GM12878 (cell line): ENCODE measurements at regions not wholly inside any gene's neighbourhood (a gene's known extent, or its start where the extent isn't known, plus 50 kb on each side); places are given as distances from the start of the nearest gene placed in this dataset.

ENCODE experiments used
- ATAC-seq: fragments of 200-7000 bp; cut with Tn5 transposase; 3 replicates; pipeline ENCODE4 v1.9.1; 2020; ENCODE audit warnings: mild to moderate bottlenecking, moderate library complexity
- BruUV-seq: library from RNA; stranded (reverse); fragments of 400-500 nt; replicated peaks from 2 replicates; lab custom pipeline; 2021; lab: Mats Ljungman, UMichigan
- CTCF ChIA-PET: fragments of 300-600 bp; sonication (Branson Sonifier 250); formaldehyde crosslinking; extraction: SDS; loops from one replicate; lab custom pipeline; 2021; ENCODE audit warnings: inconsistent platforms; lab: Yijun Ruan, JAX
- POLR2A ChIA-PET: fragments of 350-600 bp; formaldehyde crosslinking; extraction: SDS; loops from one replicate; lab custom pipeline; 2021; ENCODE audit warnings: inconsistent platforms; lab: Charles Lee
- RAD21 ChIA-PET: fragments of 300-600 bp; sonication (Branson Sonifier 250); formaldehyde crosslinking; loops from one replicate; lab custom pipeline; 2023; ENCODE audit warnings: antibody characterized with exemption; ENCODE audit not compliant: unreplicated experiment; lab: Charles Lee
- SMC1A ChIA-PET: fragments of 300-600 bp; sonication (Branson Sonifier 250); formaldehyde crosslinking; loops from one replicate; lab custom pipeline; 2023; ENCODE audit not compliant: unreplicated experiment, uncharacterized antibody; lab: Charles Lee
- DNase-seq: peaks from one replicate; pipeline ENCODE4 v3.0.0-alpha.2; 2011; ENCODE audit warnings: low read depth, low spot score
- FAIRE-seq: peaks from 3 replicates; lab custom pipeline; 2011; peaks lifted over from hg19 to GRCh38; lab: Jason Lieb, UNC
- H2AFZ ChIP-seq: 2 replicates; pipeline ENCODE4 v1.6.0; 2011; ENCODE audit warnings: low read depth, low read length, control low read depth; ENCODE audit not compliant: control insufficient read depth
- H3K27ac ChIP-seq: 2 replicates; pipeline ENCODE4 v1.5.1; 2011; ENCODE audit warnings: control low read depth; ENCODE audit not compliant: control insufficient read depth, insufficient read depth
- H3K27me3 ChIP-seq, 2 experiments: replicated peaks in 1 of 2; 2 replicates each; pipeline versions ENCODE4 v1.6.0 to v1.6.1; 2011; ENCODE audit warnings: low read length in 1 of 2; ENCODE audit not compliant: control insufficient read depth in 2 of 2, insufficient read depth in 2 of 2
- H3K36me3 ChIP-seq, 2 experiments: 2 replicates each; pipeline ENCODE4 v1.5.1; 2011; ENCODE audit warnings: low read length in 1 of 2; ENCODE audit not compliant: control insufficient read depth in 2 of 2, insufficient read depth in 2 of 2
- H3K4me1 ChIP-seq: 2 replicates; pipeline ENCODE4 v1.6.1; 2011; ENCODE audit warnings: mild to moderate bottlenecking, low read length, moderate library complexity, mixed read lengths; ENCODE audit not compliant: control insufficient read depth, insufficient read depth
- H3K4me2 ChIP-seq: 2 replicates; pipeline ENCODE4 v1.6.0; 2011; ENCODE audit warnings: control low read depth; ENCODE audit not compliant: control insufficient read depth, insufficient read depth
- H3K4me3 ChIP-seq: fragments of 200-600 bp; sonication (generic); 2 replicates; pipeline ENCODE4 v1.5.1; 2016
- H3K79me2 ChIP-seq: 2 replicates; pipeline ENCODE4 v1.6.0; 2011; ENCODE audit warnings: low read length; ENCODE audit not compliant: control insufficient read depth, insufficient read depth
- H3K9ac ChIP-seq: 2 replicates; pipeline ENCODE4 v1.8.0; 2011; ENCODE audit warnings: low read length, control low read depth, mixed read lengths; ENCODE audit not compliant: control insufficient read depth, insufficient read depth
- H3K9me3 ChIP-seq: replicated peaks from 3 replicates; pipeline ENCODE4 v1.5.1; 2011; ENCODE audit warnings: mild to moderate bottlenecking, low read length; ENCODE audit not compliant: control insufficient read depth, insufficient read depth
- H4K20me1 ChIP-seq: 2 replicates; pipeline ENCODE4 v1.6.0; 2011; ENCODE audit not compliant: control insufficient read depth, insufficient read depth
- JUND ChIP-seq: IDR thresholded peaks from 2 replicates; pipeline ENCODE4 v1.6.1; 2012; ENCODE audit warnings: low read depth, mild to moderate bottlenecking, low read length, improper control_type of control experiment, moderate library complexity
- KAT2A ChIP-seq: conservative IDR thresholded peaks from 2 replicates; pipeline ENCODE4 v1.6.1; 2011; ENCODE audit warnings: low read depth, low read length; ENCODE audit not compliant: control insufficient read depth
- NR2C1 ChIP-seq: fragments of 450-650 bp; IDR thresholded peaks from 2 replicates; pipeline ENCODE4 v1.6.1; 2017; ENCODE audit warnings: antibody characterized with exemption, mild to moderate bottlenecking, moderate library complexity
- PML ChIP-seq: IDR thresholded peaks from 2 replicates; pipeline ENCODE4 v1.6.1; 2012; ENCODE audit warnings: low read length, inconsistent platforms
- POLR2AphosphoS5 ChIP-seq: IDR thresholded peaks from 2 replicates; pipeline ENCODE4 v1.6.1; 2011; ENCODE audit warnings: mild to moderate bottlenecking, low read length, inconsistent platforms
- SP1 ChIP-seq: IDR thresholded peaks from one replicate; pipeline ENCODE4 v1.6.1; 2011; ENCODE audit warnings: low read depth, low read length
- SRF ChIP-seq, 2 experiments: IDR thresholded peaks; 2 replicates each; pipeline ENCODE4 v1.6.1; 2011; ENCODE audit warnings: low read depth in 2 of 2, low read length in 2 of 2, mild to moderate bottlenecking in 1 of 2, moderate library complexity in 1 of 2
- TARDBP ChIP-seq: IDR thresholded peaks from 2 replicates; pipeline ENCODE4 v1.6.1; 2016; ENCODE audit warnings: borderline replicate concordance
- TCF3 ChIP-seq: IDR thresholded peaks from 2 replicates; pipeline ENCODE4 v1.6.1; 2012; ENCODE audit warnings: low read depth, mild to moderate bottlenecking, low read length, borderline replicate concordance; ENCODE audit not compliant: insufficient read depth
- ZNF622 ChIP-seq: fragments of 450-650 bp; IDR thresholded peaks from 2 replicates; pipeline ENCODE4 v1.6.1; 2017; ENCODE audit warnings: mild to moderate bottlenecking, inconsistent platforms
- WGBS: methylation state at CpG from one replicate; pipeline ENCODE4 v1.1.6; 2016; ENCODE audit warnings: low lambda C conversion rate; ENCODE audit not compliant: insufficient replicate concordance, insufficient coverage; ENCODE audit errors: missing lambda C conversion rate; 5-methylcytosine and 5-hydroxymethylcytosine counted together
- in situ Hi-C: fragments of 300-500 bp; cut with MboI; formaldehyde crosslinking; loops from 9 replicates; pipeline ENCODE4 v1.14.3; 2018; ENCODE audit warnings: mixed read lengths
- intact Hi-C: fragments of 100-400 bp; cut with micrococcal nuclease; formaldehyde crosslinking; loops from one replicate; pipeline ENCODE4 v1.14.2; 2022; ENCODE audit not compliant: unreplicated experiment
- TF ChIP-seq, protein P1 (sequence below): IDR thresholded peaks from 2 replicates; pipeline ENCODE4 v1.6.1; 2011; ENCODE audit warnings: low read depth, mild to moderate bottlenecking, low read length, moderate library complexity, borderline replicate concordance; ENCODE audit errors: extremely low read depth
- TF ChIP-seq, protein P2 (sequence below): fragments of 450-650 bp; IDR thresholded peaks from 2 replicates; pipeline ENCODE4 v1.6.1; 2018; ENCODE audit warnings: mild to moderate bottlenecking, low read depth, moderate library complexity; ENCODE audit not compliant: partially characterized antibody
- TF ChIP-seq, protein P3 (sequence below): IDR thresholded peaks from 2 replicates; pipeline ENCODE4 v1.6.1; 2012; ENCODE audit warnings: low read depth, low read length, improper control_type of control experiment

DNA sequence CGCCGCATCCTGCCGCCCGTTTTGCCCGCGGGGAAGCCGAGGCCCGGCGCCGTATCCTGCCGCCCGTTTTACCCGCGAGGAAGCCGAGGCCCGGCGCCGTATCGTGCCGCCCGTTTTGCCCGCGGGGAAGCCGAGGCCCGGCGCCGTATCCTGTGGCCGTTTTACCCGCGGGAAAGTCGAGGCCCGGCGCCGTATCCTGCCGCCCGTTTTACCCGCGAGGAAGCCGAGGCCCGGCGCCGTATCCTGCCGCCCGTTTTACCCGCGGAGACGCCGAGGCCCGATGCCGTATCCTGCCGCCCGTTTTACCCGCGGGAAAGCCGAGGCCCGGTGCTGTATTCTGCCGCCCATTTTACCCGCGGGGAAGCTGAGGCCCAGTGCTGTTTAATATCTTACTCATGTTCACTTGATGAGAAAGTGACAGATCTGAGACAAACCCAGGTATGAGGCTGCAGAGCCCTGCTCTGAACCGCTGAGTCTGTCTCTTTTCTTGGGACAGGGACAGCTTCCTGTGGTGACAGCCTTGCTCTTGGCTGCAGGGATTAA lies 129.4 kb downstream of the CDH26 start:
- Histone ChIP-seq H3K9ac (no peak overlapping the region), H3K79me2 (no peaks in the 10 kb centered on the region), H3K4me3 (no peak overlapping the region), H3K27me3 (no peaks in the 10 kb centered on the region), H3K4me1 (no peaks in the 10 kb centered on the region), H3K9me3 (no peaks in the 10 kb centered on the region; the same call in 2 of the 3 replicates), H2AFZ (no peak overlapping the region), H4K20me1 (no peaks in the 10 kb centered on the region), H3K36me3 (no peaks in the 10 kb centered on the region), H3K4me2 (no peak overlapping the region), H3K27ac (no peak overlapping the region)
- TF ChIP-seq TCF3 (no peak), SRF (IDR thresholded peaks at IDR 0.05; ENCODE audit: low read depth in 2 of 2, low read length in 2 of 2) (no peak)
- SMC1A ChIA-PET: no interaction called here
- WGBS: 32% methylated on average over 59 of the region's 60 CpGs
- RAD21 ChIA-PET: no interaction called here
- BruUV-seq: no TSS peak
- DNase-seq (no peak), ATAC-seq (no peak), FAIRE-seq (no peak)
- in situ Hi-C loops (no loop called here), intact Hi-C loops (no loop called here)
- CTCF ChIA-PET: no interaction called here
- POLR2A ChIA-PET: no interaction called here

DNA sequence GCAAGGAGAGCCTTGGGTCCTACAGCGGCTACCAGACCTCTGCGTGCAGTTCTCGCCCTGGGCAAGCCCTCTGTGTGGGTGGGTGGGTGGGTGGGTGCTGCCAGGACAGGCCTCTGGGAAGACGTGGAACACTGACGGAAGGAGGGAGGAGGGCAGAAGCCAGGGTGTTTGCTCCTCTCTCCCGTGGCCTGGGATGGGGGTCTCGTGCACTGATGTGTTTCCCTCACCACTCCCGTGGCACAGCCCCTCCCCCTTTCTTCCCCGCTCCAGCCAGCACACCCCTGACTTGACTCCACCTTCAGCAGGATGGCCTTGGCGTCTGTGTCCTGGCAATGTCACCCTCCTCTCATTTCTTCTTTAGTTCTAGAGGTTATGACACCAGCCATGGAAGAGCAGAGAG lies 130.0 kb downstream of the CDH26 start:
- in situ Hi-C loops: no loop called here
- no peak for ATAC-seq
- no peak for TF ChIP-seq SP1
- TF ChIP-seq, protein P1, sequence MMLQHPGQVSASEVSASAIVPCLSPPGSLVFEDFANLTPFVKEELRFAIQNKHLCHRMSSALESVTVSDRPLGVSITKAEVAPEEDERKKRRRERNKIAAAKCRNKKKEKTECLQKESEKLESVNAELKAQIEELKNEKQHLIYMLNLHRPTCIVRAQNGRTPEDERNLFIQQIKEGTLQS: no peak
- TF ChIP-seq, protein P2, sequence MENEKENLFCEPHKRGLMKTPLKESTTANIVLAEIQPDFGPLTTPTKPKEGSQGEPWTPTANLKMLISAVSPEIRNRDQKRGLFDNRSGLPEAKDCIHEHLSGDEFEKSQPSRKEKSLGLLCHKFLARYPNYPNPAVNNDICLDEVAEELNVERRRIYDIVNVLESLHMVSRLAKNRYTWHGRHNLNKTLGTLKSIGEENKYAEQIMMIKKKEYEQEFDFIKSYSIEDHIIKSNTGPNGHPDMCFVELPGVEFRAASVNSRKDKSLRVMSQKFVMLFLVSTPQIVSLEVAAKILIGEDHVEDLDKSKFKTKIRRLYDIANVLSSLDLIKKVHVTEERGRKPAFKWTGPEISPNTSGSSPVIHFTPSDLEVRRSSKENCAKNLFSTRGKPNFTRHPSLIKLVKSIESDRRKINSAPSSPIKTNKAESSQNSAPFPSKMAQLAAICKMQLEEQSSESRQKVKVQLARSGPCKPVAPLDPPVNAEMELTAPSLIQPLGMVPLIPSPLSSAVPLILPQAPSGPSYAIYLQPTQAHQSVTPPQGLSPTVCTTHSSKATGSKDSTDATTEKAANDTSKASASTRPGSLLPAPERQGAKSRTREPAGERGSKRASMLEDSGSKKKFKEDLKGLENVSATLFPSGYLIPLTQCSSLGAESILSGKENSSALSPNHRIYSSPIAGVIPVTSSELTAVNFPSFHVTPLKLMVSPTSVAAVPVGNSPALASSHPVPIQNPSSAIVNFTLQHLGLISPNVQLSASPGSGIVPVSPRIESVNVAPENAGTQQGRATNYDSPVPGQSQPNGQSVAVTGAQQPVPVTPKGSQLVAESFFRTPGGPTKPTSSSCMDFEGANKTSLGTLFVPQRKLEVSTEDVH: no peak
- TF ChIP-seq NR2C1: no peak
- no peak for TF ChIP-seq ZNF622
- no peak for TF ChIP-seq PML
- TF ChIP-seq KAT2A: no peak
- TF ChIP-seq TARDBP: no peak
- no peak for TF ChIP-seq JUND
- no peak for TF ChIP-seq POLR2AphosphoS5
- TF ChIP-seq, protein P3, sequence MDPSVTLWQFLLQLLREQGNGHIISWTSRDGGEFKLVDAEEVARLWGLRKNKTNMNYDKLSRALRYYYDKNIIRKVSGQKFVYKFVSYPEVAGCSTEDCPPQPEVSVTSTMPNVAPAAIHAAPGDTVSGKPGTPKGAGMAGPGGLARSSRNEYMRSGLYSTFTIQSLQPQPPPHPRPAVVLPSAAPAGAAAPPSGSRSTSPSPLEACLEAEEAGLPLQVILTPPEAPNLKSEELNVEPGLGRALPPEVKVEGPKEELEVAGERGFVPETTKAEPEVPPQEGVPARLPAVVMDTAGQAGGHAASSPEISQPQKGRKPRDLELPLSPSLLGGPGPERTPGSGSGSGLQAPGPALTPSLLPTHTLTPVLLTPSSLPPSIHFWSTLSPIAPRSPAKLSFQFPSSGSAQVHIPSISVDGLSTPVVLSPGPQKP: no peak

More for the DNA sequence above, 130.0 kb downstream of the CDH26 start:
- FAIRE-seq (no peak), DNase-seq (no peak)
- H4K20me1 ChIP-seq: no peaks in the 10 kb centered on the region
- intact Hi-C loops: no loop called here
- POLR2A ChIA-PET: no interaction called here
- RAD21 ChIA-PET: no interaction called here
- no TSS peak for BruUV-seq
- no peaks in the 10 kb centered on the region for H3K27me3 ChIP-seq
- H3K4me3 ChIP-seq: no peak overlapping the region
- no peak overlapping the region for H2AFZ ChIP-seq
- no peak overlapping the region for H3K27ac ChIP-seq
- H3K36me3 ChIP-seq: no peaks in the 10 kb centered on the region
- no peaks in the 10 kb centered on the region for H3K4me1 ChIP-seq
- SMC1A ChIA-PET: no interaction called here
- WGBS: 51% methylated on average over 7 of the region's 10 CpGs
- H3K9ac ChIP-seq: no peak overlapping the region
- H3K4me2 ChIP-seq: no peak overlapping the region
- H3K79me2 ChIP-seq: no peaks in the 10 kb centered on the region
- no peaks in the 10 kb centered on the region; the same call in 2 of the 3 replicates for H3K9me3 ChIP-seq
- CTCF ChIA-PET: no interaction called here
